ENCODE measurements at regions not wholly inside any gene's neighbourhood (a gene's known extent, or its start where the extent isn't known, plus 50 kb on each side); places are given as distances from the start of the nearest gene placed in this dataset.

GRCh38 chr5:15385553-15385952, 114.4 kb upstream of the FBXL7 start:
- no peak for TF ChIP-seq EZH2phosphoT487 (IDR thresholded peaks at IDR 0.05; ENCODE audit: insufficient read depth, low read depth)
- no peak for TF ChIP-seq EZH2 (IDR thresholded peaks at IDR 0.05; ENCODE audit: insufficient read depth, poor library complexity, severe bottlenecking)
